Progenitor cell of endocrine pancreas (in vitro differentiated cells): ENCODE measurements at regions not wholly inside any gene's neighbourhood (a gene's known extent, or its start where the extent isn't known, plus 50 kb on each side); places are given as distances from the start of the nearest gene placed in this dataset.

ENCODE experiments used
- DNase-seq: peaks from one replicate; pipeline ENCODE4 v3.0.0; 2021; ENCODE audit warnings: low spot score; ENCODE audit not compliant: unreplicated experiment
- H3K27ac Mint-ChIP-seq: 2 replicates; pipeline ENCODE4 v1.8.0; 2021; ENCODE audit warnings: mild to moderate bottlenecking, moderate library complexity, mixed read lengths
- H3K27me3 Mint-ChIP-seq: 2 replicates; pipeline ENCODE4 v1.8.0; 2021; ENCODE audit warnings: mixed read lengths
- H3K36me3 Mint-ChIP-seq: 2 replicates; pipeline ENCODE4 v1.8.0; 2022; ENCODE audit warnings: mixed read lengths; ENCODE audit not compliant: insufficient read depth
- H3K4me1 Mint-ChIP-seq: 2 replicates; pipeline ENCODE4 v1.8.0; 2021; ENCODE audit warnings: low read depth, mixed read lengths
- H3K4me3 Mint-ChIP-seq: 2 replicates; pipeline ENCODE4 v1.8.0; 2021; ENCODE audit warnings: low read depth, mild to moderate bottlenecking, moderate library complexity, mixed read lengths
- H3K9me3 Mint-ChIP-seq: 2 replicates; pipeline ENCODE4 v1.8.0; 2021; ENCODE audit warnings: low read depth, mixed read lengths
- TF ChIP-seq, protein P1 (sequence below): fragments of 200-600 bp; sonication (generic); IDR thresholded peaks from one replicate; pipeline ENCODE4 v1.5.0; 2021; ENCODE audit warnings: antibody characterized with exemption, mild to moderate bottlenecking; ENCODE audit not compliant: unreplicated experiment

DNA sequence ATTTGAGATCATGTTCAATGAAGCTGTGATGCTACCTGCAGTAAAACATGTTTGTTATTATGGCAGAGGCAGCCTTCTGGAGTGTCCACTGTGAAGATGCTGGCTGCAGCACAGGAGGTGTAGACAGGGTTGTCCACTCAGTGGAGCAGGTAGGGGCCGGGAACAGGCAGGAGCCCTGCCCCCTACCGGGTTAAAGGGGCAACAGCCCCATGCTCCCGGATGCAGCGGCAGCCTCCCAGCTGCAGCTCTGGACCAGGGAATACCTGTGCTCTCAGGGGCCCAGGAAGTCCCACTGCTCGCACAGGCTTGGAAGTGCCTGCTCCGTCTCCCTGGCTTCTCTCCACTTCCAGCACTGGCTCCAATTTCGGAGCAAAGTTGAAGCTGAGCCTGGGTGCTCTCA is 401.6 kb downstream of the FOXG1 start:
- no peaks in the 10 kb centered on the region for H3K4me1 Mint-ChIP-seq
- H3K27ac Mint-ChIP-seq: no peak overlapping the region
- H3K36me3 Mint-ChIP-seq: no peaks in the 10 kb centered on the region
- no peak overlapping the region for H3K4me3 Mint-ChIP-seq
- no peak for DNase-seq
- TF ChIP-seq, protein P1, sequence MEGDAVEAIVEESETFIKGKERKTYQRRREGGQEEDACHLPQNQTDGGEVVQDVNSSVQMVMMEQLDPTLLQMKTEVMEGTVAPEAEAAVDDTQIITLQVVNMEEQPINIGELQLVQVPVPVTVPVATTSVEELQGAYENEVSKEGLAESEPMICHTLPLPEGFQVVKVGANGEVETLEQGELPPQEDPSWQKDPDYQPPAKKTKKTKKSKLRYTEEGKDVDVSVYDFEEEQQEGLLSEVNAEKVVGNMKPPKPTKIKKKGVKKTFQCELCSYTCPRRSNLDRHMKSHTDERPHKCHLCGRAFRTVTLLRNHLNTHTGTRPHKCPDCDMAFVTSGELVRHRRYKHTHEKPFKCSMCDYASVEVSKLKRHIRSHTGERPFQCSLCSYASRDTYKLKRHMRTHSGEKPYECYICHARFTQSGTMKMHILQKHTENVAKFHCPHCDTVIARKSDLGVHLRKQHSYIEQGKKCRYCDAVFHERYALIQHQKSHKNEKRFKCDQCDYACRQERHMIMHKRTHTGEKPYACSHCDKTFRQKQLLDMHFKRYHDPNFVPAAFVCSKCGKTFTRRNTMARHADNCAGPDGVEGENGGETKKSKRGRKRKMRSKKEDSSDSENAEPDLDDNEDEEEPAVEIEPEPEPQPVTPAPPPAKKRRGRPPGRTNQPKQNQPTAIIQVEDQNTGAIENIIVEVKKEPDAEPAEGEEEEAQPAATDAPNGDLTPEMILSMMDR: no peak
- no peaks in the 10 kb centered on the region for H3K27me3 Mint-ChIP-seq
- peaks cover 6% of the 10 kb centered on the region for H3K9me3 Mint-ChIP-seq

DNA sequence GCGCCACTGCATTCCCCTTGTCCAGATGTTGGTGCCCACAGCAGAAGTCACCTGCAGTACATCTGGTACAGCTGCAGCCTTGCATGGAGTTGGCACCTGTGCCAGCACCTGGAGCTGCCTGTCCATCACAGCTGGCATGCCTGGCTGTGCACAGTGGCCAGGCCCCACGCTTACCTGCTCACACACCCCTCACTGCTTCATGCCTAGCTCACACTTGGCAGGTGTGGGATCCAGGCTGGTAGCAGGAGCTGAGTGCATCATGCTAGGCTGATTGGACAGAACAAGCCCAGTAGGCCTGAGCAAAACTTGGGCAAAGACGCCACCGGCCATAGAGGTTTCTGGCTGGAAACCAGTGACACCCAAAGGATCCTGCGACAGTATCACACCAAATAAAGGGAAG is 402.8 kb downstream of the FOXG1 start:
- TF ChIP-seq, protein P1: no peak
- Mint-ChIP-seq H3K4me1 (no peaks in the 10 kb centered on the region), H3K27me3 (no peaks in the 10 kb centered on the region), H3K27ac (no peak overlapping the region), H3K9me3 (peaks cover 9% of the 10 kb centered on the region), H3K36me3 (no peaks in the 10 kb centered on the region), H3K4me3 (no peak overlapping the region)
- no peak for DNase-seq

DNA sequence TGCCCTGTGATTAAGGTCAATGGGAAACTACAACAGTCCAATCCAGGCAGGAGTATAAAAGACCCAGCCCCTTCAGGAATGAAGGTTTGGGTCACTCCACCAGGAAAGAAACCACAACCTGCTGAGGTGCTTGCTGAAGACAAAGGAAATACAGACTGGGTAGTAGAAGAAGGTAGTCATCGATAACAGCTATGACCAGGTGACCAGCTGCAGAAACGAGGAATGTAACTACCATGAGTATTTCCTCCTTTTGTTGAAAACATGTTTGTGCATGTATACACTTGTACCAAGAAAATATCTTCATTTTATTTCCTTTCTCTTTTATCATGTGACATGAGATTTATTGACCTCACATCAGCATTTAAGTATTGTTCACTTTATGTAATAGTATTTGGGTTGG is 409.1 kb downstream of the FOXG1 start:
- Mint-ChIP-seq H3K36me3 (no peaks in the 10 kb centered on the region), H3K27ac (no peak overlapping the region), H3K4me1 (no peaks in the 10 kb centered on the region), H3K27me3 (no peaks in the 10 kb centered on the region), H3K4me3 (no peak overlapping the region), H3K9me3 (peaks cover 9% of the 10 kb centered on the region)
- no peak for DNase-seq
- TF ChIP-seq, protein P1: no peak

DNA sequence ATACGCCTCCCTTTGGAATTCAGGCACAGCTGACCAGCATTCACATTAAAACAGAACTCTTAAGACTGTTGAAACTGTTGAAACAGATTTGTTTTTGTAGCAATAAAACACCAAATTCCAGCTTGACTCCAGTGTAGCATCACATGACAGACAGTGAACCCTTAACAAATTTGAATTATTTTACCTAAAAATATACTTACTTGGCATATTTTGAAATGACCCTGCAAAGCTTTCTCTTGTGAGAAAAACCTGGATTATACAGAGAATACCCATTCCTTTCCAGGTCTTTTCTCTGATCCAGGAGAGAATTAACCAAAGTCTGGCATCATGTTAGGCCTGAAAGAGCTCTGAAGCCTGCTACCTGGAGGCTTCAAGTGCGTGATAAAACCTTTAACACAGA is 410.3 kb downstream of the FOXG1 start:
- Mint-ChIP-seq H3K36me3 (no peaks in the 10 kb centered on the region), H3K4me1 (no peaks in the 10 kb centered on the region), H3K9me3 (peaks cover 3% of the 10 kb centered on the region), H3K27ac (no peak overlapping the region), H3K4me3 (no peak overlapping the region), H3K27me3 (no peaks in the 10 kb centered on the region)
- no peak for DNase-seq
- TF ChIP-seq, protein P1: no peak

DNA sequence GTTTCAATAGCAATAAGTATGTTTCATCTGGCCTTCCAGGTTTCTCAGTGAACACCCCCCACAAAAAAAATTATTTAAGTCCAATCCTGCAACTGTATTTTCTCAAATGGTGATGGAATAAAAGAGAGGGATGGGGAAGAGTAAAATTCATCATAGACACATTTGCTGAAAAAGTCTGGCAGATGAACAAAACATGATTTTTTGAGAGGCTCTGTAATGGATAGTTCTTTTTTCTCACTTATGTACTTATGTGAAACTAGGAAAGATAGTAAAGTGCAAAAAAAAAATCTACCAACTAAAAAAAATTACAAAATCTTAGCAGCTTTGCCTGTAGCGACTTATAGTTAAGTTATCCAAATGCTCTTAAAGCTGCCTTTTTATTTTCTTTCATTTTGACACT is 412.4 kb downstream of the FOXG1 start:
- TF ChIP-seq, protein P1: no peak
- DNase-seq: no peak
- H3K36me3 Mint-ChIP-seq: no peaks in the 10 kb centered on the region
- peaks cover 3% of the 10 kb centered on the region for H3K9me3 Mint-ChIP-seq
- no peaks in the 10 kb centered on the region for H3K27me3 Mint-ChIP-seq
- H3K4me1 Mint-ChIP-seq: no peaks in the 10 kb centered on the region
- H3K4me3 Mint-ChIP-seq: no peak overlapping the region
- H3K27ac Mint-ChIP-seq: no peak overlapping the region
